ENCODE measurements at regions not wholly inside any gene's neighbourhood (a gene's known extent, or its start where the extent isn't known, plus 50 kb on each side); places are given as distances from the start of the nearest gene placed in this dataset.

- no peak for DNase-seq (ENCODE audit: low read depth)
- H3K4me3 ChIP-seq (ENCODE audit: low read depth, low read length) = no peak overlapping the region
- no peak for TF ChIP-seq CTCF (IDR thresholded peaks at IDR 0.05; ENCODE audit: control insufficient read depth, extremely low read depth, insufficient read depth)
Observed at GRCh38 chr9:92190536-92190790, 75.2 kb upstream of the SPTLC1 start.

- H3K4me3 ChIP-seq (ENCODE audit: low read depth, low read length) = no peak overlapping the region
- no peak for TF ChIP-seq CTCF (IDR thresholded peaks at IDR 0.05; ENCODE audit: control insufficient read depth, extremely low read depth, insufficient read depth)
Observed at GRCh38 chr9:92189782-92190535, 74.7 kb upstream of the SPTLC1 start.

GRCh38 chr9:92188969-92189781 is 74.0 kb upstream of the SPTLC1 start:
- TF ChIP-seq CTCF (IDR thresholded peaks at IDR 0.05; ENCODE audit: control insufficient read depth, extremely low read depth, insufficient read depth) = no peak
- no peak for DNase-seq (ENCODE audit: low read depth)
- H3K4me3 ChIP-seq (ENCODE audit: low read depth, low read length) = no peak overlapping the region

More at GRCh38 chr9:92189782-92190535, 74.7 kb upstream of the SPTLC1 start:
- no peak for DNase-seq (ENCODE audit: low read depth)

- H3K4me3 ChIP-seq (ENCODE audit: low read depth, low read length) = no peak overlapping the region
- no peak for DNase-seq (ENCODE audit: low read depth)
- no peak for TF ChIP-seq CTCF (IDR thresholded peaks at IDR 0.05; ENCODE audit: control insufficient read depth, extremely low read depth, insufficient read depth)
Observed at GRCh38 chr9:92187989-92188714, 72.9 kb upstream of the SPTLC1 start.

GRCh38 chr9:92187390-92187789 is 72.2 kb upstream of the SPTLC1 start:
- H3K4me3 ChIP-seq (ENCODE audit: low read depth, low read length) = no peak overlapping the region
- TF ChIP-seq CTCF (IDR thresholded peaks at IDR 0.05; ENCODE audit: control insufficient read depth, extremely low read depth, insufficient read depth) = no peak
- DNase-seq (ENCODE audit: low read depth) = no peak

- TF ChIP-seq CTCF (IDR thresholded peaks at IDR 0.05; ENCODE audit: control insufficient read depth, extremely low read depth, insufficient read depth) = no peak
- H3K4me3 ChIP-seq (ENCODE audit: low read depth, low read length) = no peak overlapping the region
- no peak for DNase-seq (ENCODE audit: low read depth)
Observed at GRCh38 chr9:92186631-92187030, 71.4 kb upstream of the SPTLC1 start.

Data from LNCaP clone FGC (cell line).